ENCODE measurements at regions not wholly inside any gene's neighbourhood (a gene's known extent, or its start where the extent isn't known, plus 50 kb on each side); places are given as distances from the start of the nearest gene placed in this dataset.

GRCh38 chr1:188514917-188515316 lies 1686.2 kb downstream of the PLA2G4A start:
- H3K4me3 ChIP-seq (ENCODE audit: low read depth, low read length): no peak overlapping the region
- TF ChIP-seq CTCF (IDR thresholded peaks at IDR 0.05; ENCODE audit: borderline replicate concordance, insufficient read depth, low read depth, low read length): no peak

- H3K4me3 ChIP-seq (ENCODE audit: low read depth, low read length): no peak overlapping the region
- TF ChIP-seq CTCF (IDR thresholded peaks at IDR 0.05; ENCODE audit: borderline replicate concordance, insufficient read depth, low read depth, low read length): no peak
These were observed 1688.4 kb downstream of the PLA2G4A start for GRCh38 chr1:188517139-188517538.

DNA sequence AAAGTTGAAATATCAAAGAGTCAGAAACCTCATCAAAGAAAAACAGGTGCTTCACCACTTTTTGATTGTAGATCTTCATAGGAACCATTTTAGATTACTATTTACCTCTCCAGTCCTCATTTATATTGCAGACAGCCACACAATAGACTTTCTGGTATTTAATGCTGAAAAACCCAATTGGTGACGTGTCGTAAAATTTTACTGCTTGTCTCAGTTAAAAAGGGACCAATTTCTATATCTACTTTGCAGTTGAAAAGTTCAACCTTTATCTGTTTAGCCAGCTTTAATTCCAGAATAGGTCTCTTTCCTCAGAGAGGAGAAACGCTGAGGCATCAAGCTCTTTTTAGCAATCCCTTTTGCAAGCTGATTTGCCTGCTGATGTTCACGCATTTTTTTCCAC lies 1722.4 kb downstream of the PLA2G4A start:
- TF ChIP-seq CTCF (IDR thresholded peaks at IDR 0.05; ENCODE audit: borderline replicate concordance, insufficient read depth, low read depth, low read length): no peak
- no peak overlapping the region for H3K4me3 ChIP-seq (ENCODE audit: low read depth, low read length)

DNA sequence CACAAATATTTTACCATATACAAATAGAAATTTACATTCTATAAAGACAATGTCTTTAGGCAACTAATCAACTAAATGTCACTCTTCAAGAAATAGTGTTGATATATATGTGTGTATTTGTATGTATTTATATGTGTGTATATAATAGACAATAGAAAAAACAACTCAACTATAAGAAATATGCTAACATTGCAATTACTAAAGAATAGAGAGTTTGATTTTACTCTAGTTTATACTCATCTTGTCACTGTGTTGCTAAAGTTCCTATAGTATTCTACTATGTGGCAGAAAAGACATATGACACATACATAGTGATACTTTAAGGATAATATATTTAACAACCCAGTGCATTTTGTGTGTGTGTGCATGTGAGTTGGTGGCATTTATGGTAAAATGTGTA lies 1728.3 kb downstream of the PLA2G4A start:
- TF ChIP-seq CTCF (IDR thresholded peaks at IDR 0.05; ENCODE audit: borderline replicate concordance, insufficient read depth, low read depth, low read length): no peak
- no peak overlapping the region for H3K4me3 ChIP-seq (ENCODE audit: low read depth, low read length)

DNA sequence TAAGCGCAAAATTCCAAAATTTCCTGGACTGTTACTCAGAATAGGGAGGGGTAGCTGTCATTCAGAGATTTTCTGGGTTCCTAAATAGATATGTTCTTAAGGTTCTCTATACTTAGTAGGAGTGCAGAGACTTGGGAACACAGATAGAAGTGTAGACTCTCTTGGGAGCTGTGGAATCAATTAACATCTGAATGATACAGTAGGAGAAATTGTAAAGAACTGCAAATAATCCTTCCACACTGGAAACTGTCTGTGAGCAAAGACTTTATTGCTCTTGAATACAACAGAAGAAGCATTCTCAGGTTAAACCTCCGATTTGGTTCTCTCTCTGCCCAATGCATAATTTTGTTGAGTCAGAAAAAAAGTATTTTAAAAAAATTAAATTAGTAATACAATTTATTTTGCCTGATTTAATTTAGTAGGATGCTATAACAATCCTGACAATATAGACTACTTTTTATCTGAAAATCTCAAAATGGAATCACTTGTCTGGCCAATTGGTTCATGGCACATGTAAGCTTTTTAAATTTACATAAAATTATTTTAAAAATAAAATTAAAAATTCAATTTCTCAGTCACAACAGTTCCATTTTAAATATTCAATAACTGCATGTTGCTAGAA lies 1754.3 kb downstream of the PLA2G4A start:
- H3K4me3 ChIP-seq (ENCODE audit: low read depth, low read length): no peak overlapping the region
- no peak for TF ChIP-seq CTCF (IDR thresholded peaks at IDR 0.05; ENCODE audit: borderline replicate concordance, insufficient read depth, low read depth, low read length)

GRCh38 chr1:188584119-188584518 lies 1755.4 kb downstream of the PLA2G4A start:
- no peak for TF ChIP-seq CTCF (IDR thresholded peaks at IDR 0.05; ENCODE audit: borderline replicate concordance, insufficient read depth, low read depth, low read length)
- no peak overlapping the region for H3K4me3 ChIP-seq (ENCODE audit: low read depth, low read length)

DNA sequence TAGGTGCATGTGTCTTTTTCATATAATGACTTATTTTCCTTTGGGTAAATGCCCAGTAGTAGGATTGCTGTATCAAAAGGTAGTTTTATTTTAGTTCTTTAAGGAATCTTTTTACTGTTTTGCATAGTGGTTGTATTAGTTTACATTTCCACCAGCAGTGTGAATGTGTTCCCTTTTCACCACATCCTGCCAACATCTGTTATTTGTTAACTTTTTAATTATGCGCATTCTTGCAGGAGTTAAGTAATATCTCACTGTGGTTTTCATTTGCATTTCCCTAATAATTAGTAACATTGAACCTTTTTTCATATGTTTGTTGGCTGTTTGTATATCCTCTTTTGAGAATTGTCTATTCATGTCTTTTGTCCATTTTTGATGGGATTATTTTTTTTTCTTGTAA lies 1761.9 kb downstream of the PLA2G4A start:
- H3K4me3 ChIP-seq (ENCODE audit: low read depth, low read length): no peak overlapping the region
- no peak for TF ChIP-seq CTCF (IDR thresholded peaks at IDR 0.05; ENCODE audit: borderline replicate concordance, insufficient read depth, low read depth, low read length)

Measured in GM12875 (cell line).